ENCODE measurements at regions not wholly inside any gene's neighbourhood (a gene's known extent, or its start where the extent isn't known, plus 50 kb on each side); places are given as distances from the start of the nearest gene placed in this dataset.

DNA sequence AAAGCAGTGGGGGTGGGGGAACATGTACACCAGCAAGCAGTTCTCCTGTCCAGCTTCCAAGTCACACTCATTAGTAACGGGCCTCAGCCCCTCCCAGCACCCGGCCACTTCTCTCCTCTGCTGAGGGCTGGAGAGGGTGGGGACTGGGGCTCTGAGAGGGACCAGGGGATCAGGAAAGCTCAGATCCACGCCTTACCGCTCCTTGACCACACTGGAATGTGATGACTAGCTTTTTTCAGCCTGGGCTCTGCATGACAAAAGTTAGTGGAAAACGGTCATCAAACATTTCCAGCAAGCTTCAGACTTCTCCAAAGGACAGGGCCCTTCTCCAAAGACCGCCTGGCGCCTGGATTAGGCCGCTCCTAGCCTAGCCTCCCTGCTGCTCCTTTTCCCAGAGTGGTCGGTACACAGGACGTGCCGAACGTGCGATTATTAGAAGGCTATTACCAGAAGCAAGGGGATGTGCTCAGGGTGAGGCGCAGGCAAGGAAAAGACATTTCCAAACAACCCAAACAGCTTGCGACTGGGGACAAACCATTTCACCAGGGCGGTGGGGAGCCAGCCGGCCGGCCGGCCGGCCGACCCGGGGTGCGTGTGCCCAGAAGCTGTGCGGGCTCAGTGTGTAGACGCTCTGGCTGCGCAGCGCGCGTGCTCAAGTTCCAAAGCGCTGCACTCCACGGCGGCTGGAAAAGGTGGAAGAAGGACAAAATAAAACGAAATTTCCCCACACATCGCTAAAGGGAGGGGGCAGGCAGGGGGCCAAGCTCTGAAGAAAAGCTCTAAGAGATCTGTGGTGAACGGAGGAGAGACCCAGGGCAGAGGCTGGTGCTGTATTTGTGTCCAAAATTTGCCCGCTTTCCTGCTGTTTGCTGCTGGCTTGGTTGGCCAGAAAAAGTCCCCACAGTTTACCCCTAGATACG, 51.0 kb upstream of the SSR3 start:
- no peak overlapping the region for H3K27ac Mint-ChIP-seq
- peaks cover 9% of the 10 kb centered on the region for H3K4me1 Mint-ChIP-seq
- peak; percentile 42 for ATAC-seq (ENCODE audit: low read depth)
- no peaks in the 10 kb centered on the region for H3K9me3 Mint-ChIP-seq
- H3K27me3 Mint-ChIP-seq = peaks cover 7% of the 10 kb centered on the region
- no peaks in the 10 kb centered on the region for H3K36me3 Mint-ChIP-seq
- no peak for DNase-seq (ENCODE audit: low spot score in 2 of 2)
- peak overlapping the region; percentile 85 for H3K4me3 Mint-ChIP-seq

GRCh38 chr3:156604642-156605144, 49.8 kb upstream of the SSR3 start:
- peaks cover 9% of the 10 kb centered on the region for H3K4me1 Mint-ChIP-seq
- peaks cover 7% of the 10 kb centered on the region for H3K27me3 Mint-ChIP-seq
- no peaks in the 10 kb centered on the region for H3K36me3 Mint-ChIP-seq
- H3K4me3 Mint-ChIP-seq = no peak overlapping the region
- no peak for DNase-seq (ENCODE audit: low spot score in 2 of 2)
- no peak for ATAC-seq (ENCODE audit: low read depth)
- no peak overlapping the region for H3K27ac Mint-ChIP-seq
- H3K9me3 Mint-ChIP-seq = no peaks in the 10 kb centered on the region
